Vagina (tissue), 2 donors: ENCODE measurements at regions not wholly inside any gene's neighbourhood (a gene's known extent, or its start where the extent isn't known, plus 50 kb on each side); places are given as distances from the start of the nearest gene placed in this dataset.

ENCODE experiments used
- POLR2AphosphoS5 ChIP-seq, 2 donors: sonication (generic); formaldehyde crosslinking; IDR thresholded peaks; one replicate each; pipeline ENCODE4 v1.9.0; 2017; ENCODE audit warnings: antibody characterized with exemption in 2 of 2, mild to moderate bottlenecking in 2 of 2, low read depth in 1 of 2; ENCODE audit not compliant: insufficient read depth in 1 of 2
- TF ChIP-seq, protein P1 (sequence below), 3 experiments: fragments of 450-650 bp in 2 of 3; fragments of 200-600 bp in 1 of 3; sonication (generic) in 1 of 3; IDR thresholded peaks; one replicate each; pipeline ENCODE4 v1.5.1; 2017 to 2019; ENCODE audit warnings: antibody characterized with exemption in 3 of 3, mild to moderate bottlenecking in 2 of 3, moderate library complexity in 2 of 3

- TF ChIP-seq, protein P1, sequence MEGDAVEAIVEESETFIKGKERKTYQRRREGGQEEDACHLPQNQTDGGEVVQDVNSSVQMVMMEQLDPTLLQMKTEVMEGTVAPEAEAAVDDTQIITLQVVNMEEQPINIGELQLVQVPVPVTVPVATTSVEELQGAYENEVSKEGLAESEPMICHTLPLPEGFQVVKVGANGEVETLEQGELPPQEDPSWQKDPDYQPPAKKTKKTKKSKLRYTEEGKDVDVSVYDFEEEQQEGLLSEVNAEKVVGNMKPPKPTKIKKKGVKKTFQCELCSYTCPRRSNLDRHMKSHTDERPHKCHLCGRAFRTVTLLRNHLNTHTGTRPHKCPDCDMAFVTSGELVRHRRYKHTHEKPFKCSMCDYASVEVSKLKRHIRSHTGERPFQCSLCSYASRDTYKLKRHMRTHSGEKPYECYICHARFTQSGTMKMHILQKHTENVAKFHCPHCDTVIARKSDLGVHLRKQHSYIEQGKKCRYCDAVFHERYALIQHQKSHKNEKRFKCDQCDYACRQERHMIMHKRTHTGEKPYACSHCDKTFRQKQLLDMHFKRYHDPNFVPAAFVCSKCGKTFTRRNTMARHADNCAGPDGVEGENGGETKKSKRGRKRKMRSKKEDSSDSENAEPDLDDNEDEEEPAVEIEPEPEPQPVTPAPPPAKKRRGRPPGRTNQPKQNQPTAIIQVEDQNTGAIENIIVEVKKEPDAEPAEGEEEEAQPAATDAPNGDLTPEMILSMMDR (IDR thresholded peaks at IDR 0.05), result no peak
- TF ChIP-seq POLR2AphosphoS5 (IDR thresholded peaks at IDR 0.05; ENCODE audit: insufficient read depth in 1 of 2, low read depth in 1 of 2), result no peak
These were observed 99.3 kb upstream of the ZBTB40 start for GRCh38 chr1:22352355-22352754.
